ENCODE measurements at regions not wholly inside any gene's neighbourhood (a gene's known extent, or its start where the extent isn't known, plus 50 kb on each side); places are given as distances from the start of the nearest gene placed in this dataset.
A peak's percentile ranks its signal among the peaks of the same experiment; 100 is the strongest.

DNA sequence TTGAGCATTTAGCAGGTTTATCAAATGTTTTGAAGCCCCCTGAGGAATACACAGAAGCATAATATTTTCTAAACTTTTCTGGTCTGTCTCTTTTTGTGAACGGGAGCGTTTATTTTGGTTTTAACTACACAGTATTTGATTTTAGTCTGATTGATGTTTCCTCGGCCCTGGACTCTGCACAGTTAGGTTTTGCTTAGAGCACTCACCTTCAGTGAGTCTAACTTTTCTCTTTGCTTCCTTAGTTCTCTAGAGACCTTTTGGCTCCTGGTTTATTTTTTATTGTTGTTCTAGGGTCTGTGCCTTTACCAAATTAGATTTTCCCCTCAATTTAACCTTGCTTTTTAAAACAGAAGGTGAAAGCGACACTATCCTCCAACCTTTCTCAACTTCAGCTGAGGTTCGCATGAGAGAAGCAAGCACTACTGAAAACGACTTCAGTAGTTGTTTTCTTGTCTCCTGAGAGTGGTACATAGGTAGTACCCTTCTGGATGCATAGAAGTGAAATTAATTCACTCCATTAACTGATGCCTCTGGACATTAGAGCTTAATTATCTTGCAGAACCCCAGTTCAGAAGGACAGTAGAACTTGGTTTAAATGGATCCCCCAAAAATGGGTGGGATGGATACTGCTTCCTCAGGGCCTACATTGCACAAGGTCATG lies 166.7 kb upstream of the ELL2 start:
- no peak for ATAC-seq
- H3K27me3 Mint-ChIP-seq, result peaks cover 15% of the 10 kb centered on the region

DNA sequence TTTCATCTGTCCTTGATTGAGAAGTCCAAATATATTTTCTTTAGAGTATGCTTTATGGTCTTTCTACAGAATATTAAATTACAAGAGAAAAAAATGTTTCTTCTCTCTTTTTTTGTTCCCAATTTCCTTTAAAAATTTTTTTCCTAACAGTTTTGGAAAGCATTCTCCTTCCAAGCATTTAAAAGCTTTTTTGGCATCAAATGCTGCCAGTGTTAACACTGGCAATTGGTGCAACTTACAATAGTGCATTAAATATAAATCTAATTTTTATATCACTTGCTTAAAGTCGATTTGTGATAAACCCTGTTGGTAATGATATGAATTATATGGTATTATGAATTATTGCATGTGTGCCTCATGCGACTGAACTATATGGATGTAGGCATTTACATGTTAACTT lies 165.9 kb upstream of the ELL2 start:
- Mint-ChIP-seq H3K4me3 (no peak overlapping the region), H3K27me3 (peaks cover 15% of the 10 kb centered on the region), H3K27ac (no peak overlapping the region), H3K4me1 (no peaks in the 10 kb centered on the region), H3K9me3 (no peaks in the 10 kb centered on the region), H3K36me3 (ENCODE audit: low read depth) (no peaks in the 10 kb centered on the region)
- no peak for ATAC-seq
- no peak for DNase-seq

More for the DNA sequence above, 166.7 kb upstream of the ELL2 start:
- Mint-ChIP-seq H3K4me1 (no peaks in the 10 kb centered on the region), H3K4me3 (no peak overlapping the region), H3K9me3 (no peaks in the 10 kb centered on the region), H3K27ac (no peak overlapping the region), H3K36me3 (ENCODE audit: low read depth) (no peaks in the 10 kb centered on the region)
- DNase-seq, result no peak

DNA sequence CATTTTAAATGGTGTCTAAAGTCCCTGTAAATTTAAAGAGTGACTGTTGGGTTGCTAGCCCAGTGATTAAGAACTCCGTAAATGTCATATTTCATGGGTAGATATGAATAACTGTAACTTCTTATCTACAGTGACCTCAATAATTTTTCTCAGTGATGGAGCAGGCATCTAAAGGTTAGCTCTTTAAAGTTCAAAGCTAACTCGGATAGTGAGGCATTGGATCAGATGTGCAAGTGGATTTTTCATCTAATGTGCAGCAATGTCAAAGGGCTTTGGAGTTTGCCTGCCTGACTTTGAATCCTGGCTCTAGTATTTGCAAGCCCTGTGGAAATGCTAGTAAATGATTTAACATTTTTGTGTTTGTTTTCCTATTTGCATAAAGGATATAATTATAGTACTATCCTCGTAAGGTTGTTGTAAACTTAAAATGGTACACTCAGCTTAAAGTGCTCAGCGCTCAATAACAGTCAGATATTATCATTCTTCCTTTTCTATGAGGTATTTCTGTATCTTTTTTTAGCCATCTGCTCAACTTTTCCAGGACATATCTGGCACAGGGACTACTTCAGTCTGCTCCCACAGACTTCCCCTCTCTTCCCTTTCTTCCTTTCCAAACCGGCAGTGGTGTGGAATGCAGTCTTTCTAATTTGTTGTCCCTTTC lies 163.7 kb upstream of the ELL2 start:
- no peak for DNase-seq
- ATAC-seq, result no peak

DNA sequence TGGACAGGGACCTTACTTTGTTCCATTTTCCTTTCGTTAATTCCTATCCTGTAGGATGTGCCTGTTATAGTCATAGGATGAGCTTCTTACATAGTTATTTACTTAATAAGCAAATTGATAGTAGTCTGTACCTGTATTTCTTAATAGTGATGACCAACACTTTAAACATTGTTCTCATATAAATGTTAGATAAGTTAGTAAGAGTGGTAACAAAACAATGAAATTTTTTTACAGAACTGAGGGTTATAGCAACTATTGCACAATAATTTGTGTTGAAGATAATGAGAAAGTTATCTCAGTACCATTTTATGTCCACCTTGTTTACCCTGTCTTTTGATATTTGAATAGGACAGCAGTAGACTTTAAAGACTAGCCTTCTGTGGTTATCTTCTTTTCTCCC lies 162.9 kb upstream of the ELL2 start:
- no peak for DNase-seq
- Mint-ChIP-seq H3K36me3 (ENCODE audit: low read depth) (no peaks in the 10 kb centered on the region), H3K27me3 (peaks cover 27% of the 10 kb centered on the region), H3K4me1 (no peaks in the 10 kb centered on the region), H3K27ac (no peak overlapping the region), H3K4me3 (no peak overlapping the region), H3K9me3 (no peaks in the 10 kb centered on the region)
- ATAC-seq, result no peak

More for the DNA sequence above, 163.7 kb upstream of the ELL2 start:
- no peaks in the 10 kb centered on the region for H3K9me3 Mint-ChIP-seq
- no peak overlapping the region for H3K27ac Mint-ChIP-seq
- no peaks in the 10 kb centered on the region for H3K36me3 Mint-ChIP-seq (ENCODE audit: low read depth)
- peaks cover 24% of the 10 kb centered on the region for H3K27me3 Mint-ChIP-seq
- H3K4me3 Mint-ChIP-seq, result no peak overlapping the region
- H3K4me1 Mint-ChIP-seq, result no peaks in the 10 kb centered on the region

DNA sequence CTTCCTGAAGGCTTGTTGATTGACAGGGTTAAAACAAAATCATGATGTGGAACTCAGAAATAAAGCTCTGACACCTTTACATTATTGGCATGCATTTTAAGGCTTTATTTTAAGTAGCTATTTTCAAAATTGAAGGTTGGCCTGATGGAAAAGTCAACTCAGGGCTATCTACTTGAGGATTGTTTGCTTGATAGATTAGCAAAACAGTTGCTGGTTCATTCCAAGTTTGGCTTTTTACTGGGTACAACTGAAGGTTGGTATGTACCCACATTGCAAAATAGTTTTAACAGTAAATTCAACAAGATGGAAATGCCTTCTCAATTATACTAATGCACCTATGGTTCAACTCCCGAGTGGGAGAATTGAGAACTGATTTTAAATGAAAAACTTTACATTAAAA lies 161.8 kb upstream of the ELL2 start:
- H3K9me3 Mint-ChIP-seq, result no peaks in the 10 kb centered on the region
- H3K36me3 Mint-ChIP-seq (ENCODE audit: low read depth), result no peaks in the 10 kb centered on the region
- no peak for ATAC-seq
- H3K4me3 Mint-ChIP-seq, result no peak overlapping the region
- no peak overlapping the region for H3K27ac Mint-ChIP-seq
- DNase-seq, result no peak
- no peaks in the 10 kb centered on the region for H3K4me1 Mint-ChIP-seq
- peaks cover 30% of the 10 kb centered on the region for H3K27me3 Mint-ChIP-seq

DNA sequence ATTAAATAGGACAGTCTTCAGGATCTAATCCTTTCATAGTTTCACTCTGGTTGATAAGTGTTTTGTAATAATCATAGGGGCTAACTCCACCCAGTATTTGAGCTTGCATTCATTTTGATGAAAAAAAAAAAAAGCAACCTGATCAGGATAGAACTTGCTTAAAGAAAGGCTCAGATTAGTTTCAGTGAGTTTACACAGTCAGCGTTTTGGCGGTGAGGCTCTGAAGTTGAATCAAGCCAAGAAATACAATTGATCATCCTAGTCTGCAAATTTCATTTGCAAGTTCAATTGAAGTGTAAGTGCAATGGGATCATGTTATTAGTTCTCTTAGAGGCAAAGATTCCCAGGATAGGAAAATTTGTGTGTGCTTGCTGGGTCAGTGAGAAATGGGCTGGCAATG lies 159.7 kb upstream of the ELL2 start:
- ATAC-seq, result no peak
- Mint-ChIP-seq H3K27me3 (peaks cover 23% of the 10 kb centered on the region), H3K4me1 (no peaks in the 10 kb centered on the region), H3K4me3 (no peak overlapping the region), H3K9me3 (no peaks in the 10 kb centered on the region), H3K27ac (no peak overlapping the region), H3K36me3 (ENCODE audit: low read depth) (no peaks in the 10 kb centered on the region)
- no peak for DNase-seq

DNA sequence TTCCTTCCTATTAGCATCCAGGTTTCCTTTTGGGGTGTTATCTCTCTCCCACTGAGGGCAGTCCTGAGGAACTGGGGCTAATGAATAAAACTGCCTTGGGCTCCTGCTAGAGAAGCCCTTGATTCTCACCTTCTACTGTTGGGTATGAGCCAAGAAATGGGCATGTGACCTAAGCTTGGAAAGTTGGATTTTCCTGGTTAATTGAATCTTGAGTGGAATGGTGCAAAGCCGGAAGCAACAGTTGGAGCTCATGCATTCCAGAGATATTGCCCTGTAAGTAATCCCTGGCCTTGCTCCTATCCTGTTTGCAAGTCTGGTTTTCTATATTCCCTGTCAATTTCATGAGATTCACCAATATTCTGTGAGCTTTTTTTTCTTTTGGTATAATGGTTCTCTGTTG lies 158.5 kb upstream of the ELL2 start:
- DNase-seq (no peak), ATAC-seq (no peak)
- H3K27me3 Mint-ChIP-seq, result peaks cover 15% of the 10 kb centered on the region
- H3K9me3 Mint-ChIP-seq, result no peaks in the 10 kb centered on the region
- H3K4me1 Mint-ChIP-seq, result peaks cover 6% of the 10 kb centered on the region
- H3K36me3 Mint-ChIP-seq (ENCODE audit: low read depth), result no peaks in the 10 kb centered on the region
- no peak overlapping the region for H3K27ac Mint-ChIP-seq
- H3K4me3 Mint-ChIP-seq, result no peak overlapping the region

DNA sequence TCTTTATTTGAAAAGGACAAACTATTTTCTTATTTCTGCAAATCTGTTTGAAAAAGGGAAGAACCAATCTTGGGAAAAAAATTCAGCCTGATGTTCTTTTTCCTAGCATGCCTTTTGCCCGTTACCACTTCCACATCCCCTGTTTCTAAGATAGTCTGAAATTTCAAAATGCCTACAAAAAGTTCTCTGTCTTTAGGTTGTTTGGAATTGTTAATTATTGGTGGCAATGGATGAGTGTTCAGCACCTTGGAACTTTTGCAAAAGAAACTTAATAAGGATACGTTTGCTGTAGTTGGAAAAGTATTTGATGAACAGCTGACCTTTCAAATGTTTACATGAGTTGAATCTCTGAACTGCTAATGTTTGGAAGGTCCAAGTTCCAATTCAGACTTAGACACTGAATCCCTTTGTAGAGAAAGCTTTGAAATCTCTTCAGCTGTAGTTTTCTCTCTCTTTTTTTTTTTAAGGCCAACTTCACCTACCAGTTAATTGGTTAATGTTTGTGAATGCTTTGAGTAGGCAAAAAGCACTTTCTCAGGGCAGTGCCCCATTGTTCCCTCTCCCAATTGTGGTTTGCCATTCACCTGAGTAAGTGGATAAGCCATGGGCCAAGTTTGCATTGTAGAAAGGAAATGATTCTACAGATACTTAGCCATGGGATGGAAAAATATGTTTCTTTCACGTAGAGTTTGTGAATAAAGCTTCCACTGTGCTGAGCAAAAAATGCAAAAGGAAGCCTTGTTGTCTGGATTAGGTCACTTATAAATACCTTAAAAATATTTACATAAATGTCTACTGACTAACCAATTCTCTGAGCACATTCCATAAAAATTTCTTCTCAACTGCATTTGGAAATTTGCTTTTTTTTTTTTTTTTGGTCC lies 156.4 kb upstream of the ELL2 start:
- no peak overlapping the region for H3K4me3 Mint-ChIP-seq
- H3K27ac Mint-ChIP-seq, result no peak overlapping the region
- H3K27me3 Mint-ChIP-seq, result peaks cover 15% of the 10 kb centered on the region

DNA sequence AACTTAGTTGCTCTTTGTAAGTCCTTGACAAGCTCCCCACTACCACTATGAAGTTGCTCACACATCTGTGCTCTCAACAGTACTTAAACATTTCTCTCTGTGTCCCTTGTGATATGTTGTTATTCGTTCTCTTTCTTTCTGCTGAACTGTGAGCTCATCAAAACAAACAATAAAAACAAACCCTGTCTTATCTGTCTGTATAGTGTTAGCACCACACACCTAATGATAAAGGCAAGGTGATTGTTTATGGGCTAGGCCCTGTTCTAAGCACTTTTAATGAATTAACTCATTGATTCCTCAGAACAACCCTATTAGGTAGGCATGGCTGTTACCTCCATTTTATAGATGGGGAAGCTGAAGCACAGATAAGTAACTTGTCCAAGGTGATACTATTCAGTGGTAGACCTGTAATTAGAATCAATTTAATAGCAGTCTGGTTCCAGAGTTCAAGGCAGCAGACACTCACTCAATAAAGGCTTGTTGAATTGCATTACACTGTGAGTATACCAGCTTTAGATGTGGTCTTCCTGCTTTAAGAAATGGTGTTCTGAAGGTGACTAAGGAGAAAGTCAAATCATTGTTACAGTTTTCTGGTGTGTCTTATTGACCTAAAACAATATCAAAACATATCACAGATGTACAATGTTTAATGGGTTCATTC lies 153.6 kb upstream of the ELL2 start:
- ATAC-seq (no peak), DNase-seq (no peak)
- H3K4me3 Mint-ChIP-seq, result no peak overlapping the region
- no peak overlapping the region for H3K27ac Mint-ChIP-seq
- peaks cover 23% of the 10 kb centered on the region for H3K4me1 Mint-ChIP-seq
- peaks cover 6% of the 10 kb centered on the region for H3K27me3 Mint-ChIP-seq
- no peaks in the 10 kb centered on the region for H3K9me3 Mint-ChIP-seq
- no peaks in the 10 kb centered on the region for H3K36me3 Mint-ChIP-seq (ENCODE audit: low read depth)

More for the DNA sequence above, 156.4 kb upstream of the ELL2 start:
- ATAC-seq (no peak), DNase-seq (no peak)
- Mint-ChIP-seq H3K4me1 (peaks cover 21% of the 10 kb centered on the region), H3K9me3 (no peaks in the 10 kb centered on the region), H3K36me3 (ENCODE audit: low read depth) (no peaks in the 10 kb centered on the region)

DNA sequence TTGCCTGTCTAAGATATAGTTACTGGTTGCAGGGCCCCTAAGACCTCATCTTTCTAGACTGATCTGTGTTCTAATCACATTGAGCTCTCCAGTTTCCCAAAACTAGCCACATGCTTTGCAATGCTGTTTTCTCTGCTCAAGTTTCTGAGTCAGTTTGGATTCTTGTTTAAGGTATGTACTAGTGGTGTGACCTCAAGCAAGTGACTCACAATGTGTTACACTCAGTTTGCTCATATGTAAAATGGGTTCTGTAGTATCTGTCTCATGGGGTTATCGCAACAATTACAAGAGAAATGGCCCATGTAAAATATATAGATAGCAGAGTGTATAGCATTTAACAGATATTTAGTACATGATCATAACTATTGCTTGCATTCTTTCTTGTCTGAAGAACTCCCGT lies 153.1 kb upstream of the ELL2 start:
- no peaks in the 10 kb centered on the region for H3K36me3 Mint-ChIP-seq (ENCODE audit: low read depth)
- ATAC-seq (peak; percentile 92), DNase-seq (no peak)
- H3K9me3 Mint-ChIP-seq, result no peaks in the 10 kb centered on the region
- H3K27ac Mint-ChIP-seq, result peak overlapping the region; percentile 50
- no peak overlapping the region for H3K4me3 Mint-ChIP-seq
- peaks cover 23% of the 10 kb centered on the region for H3K4me1 Mint-ChIP-seq
- H3K27me3 Mint-ChIP-seq, result peaks cover 3% of the 10 kb centered on the region

DNA sequence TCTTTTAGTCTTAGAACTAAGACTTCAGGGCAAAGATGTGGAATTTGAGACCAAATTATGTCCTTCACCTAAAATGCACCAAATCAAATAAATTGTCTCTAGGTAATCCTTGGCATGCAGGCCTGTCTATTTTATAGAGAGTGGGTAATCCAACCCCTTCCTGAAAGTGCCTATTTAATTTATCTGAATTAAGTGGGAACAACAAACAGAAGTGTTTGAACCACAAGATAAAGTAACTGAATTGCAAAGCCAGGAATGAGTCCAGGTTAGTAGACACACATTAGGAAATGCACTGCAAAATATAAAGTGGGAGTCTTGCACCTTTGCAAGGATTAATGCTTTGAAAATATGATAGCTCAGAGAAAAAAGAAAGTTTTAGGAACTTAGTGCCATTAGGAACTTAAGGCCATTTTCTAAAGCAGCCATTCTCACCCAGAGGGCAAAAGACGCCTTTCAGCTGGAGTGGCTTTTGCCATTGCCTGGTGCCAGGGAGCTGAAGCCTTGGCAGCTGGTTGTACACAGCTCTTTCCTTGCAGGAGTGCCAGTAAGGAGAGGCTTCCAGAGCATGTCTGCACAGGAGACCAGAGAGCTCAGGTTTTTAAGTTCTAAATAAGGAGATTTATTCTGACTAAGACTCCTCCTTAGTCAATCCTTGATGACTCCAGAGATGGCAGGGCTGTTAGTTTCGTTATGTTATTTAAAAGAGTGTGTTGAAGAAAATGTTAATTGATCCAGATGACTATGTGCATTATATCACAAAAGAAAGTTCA lies 151.7 kb upstream of the ELL2 start:
- H3K4me3 Mint-ChIP-seq, result no peak overlapping the region
- DNase-seq, result no peak
- H3K27ac Mint-ChIP-seq, result no peak overlapping the region
- H3K4me1 Mint-ChIP-seq, result peaks cover 23% of the 10 kb centered on the region
- H3K36me3 Mint-ChIP-seq (ENCODE audit: low read depth), result no peaks in the 10 kb centered on the region
- H3K27me3 Mint-ChIP-seq, result peaks cover 3% of the 10 kb centered on the region
- H3K9me3 Mint-ChIP-seq, result no peaks in the 10 kb centered on the region
- ATAC-seq, result peak; percentile 30

DNA sequence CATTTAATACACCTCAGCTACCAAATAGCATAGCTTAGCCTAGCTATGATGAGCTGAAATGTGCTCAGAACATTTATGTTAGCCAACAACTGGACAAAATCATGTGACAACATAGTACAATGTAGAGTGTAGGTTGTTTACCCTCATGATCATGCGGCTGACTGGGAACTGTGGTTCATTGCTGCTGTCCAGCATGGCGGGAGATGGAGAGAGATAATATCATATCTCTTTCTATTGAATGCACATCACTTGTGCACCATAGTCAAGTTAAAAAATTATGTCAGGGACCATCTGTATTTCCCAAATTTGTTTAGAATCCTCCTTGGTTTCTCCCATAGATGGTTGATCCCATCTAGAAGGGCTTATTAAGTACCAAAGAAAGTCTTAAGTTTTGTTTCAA lies 151.1 kb upstream of the ELL2 start:
- DNase-seq, result no peak
- Mint-ChIP-seq H3K36me3 (ENCODE audit: low read depth) (no peaks in the 10 kb centered on the region), H3K27ac (no peak overlapping the region), H3K4me3 (no peak overlapping the region), H3K4me1 (peaks cover 23% of the 10 kb centered on the region), H3K27me3 (peaks cover 3% of the 10 kb centered on the region), H3K9me3 (no peaks in the 10 kb centered on the region)
- no peak for ATAC-seq

DNA sequence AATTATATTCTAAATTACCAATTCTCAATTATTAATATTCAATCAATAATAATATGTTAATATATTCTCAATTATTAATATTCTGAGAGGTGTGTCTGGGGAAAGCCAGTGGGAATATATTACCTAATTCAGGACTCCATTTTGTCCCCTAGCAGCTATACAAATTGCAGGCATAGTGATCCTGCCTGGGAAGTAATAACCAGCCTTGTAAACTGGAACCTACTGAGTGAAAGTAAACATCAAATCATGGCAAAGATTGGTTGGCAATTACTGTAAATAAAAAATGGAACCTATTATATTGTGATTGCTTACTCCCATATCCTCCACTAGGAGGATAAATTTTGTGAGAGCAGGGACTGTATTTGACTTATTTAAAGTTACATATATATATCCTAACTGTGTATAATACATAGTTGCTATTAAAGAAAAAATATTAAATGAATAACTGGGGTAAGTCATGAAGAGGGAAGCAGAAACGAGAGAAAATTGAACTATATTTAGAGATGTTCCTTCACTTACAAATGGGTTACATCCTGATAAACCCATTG lies 150.5 kb upstream of the ELL2 start:
- no peak for ATAC-seq
- Mint-ChIP-seq H3K27ac (no peak overlapping the region), H3K9me3 (no peaks in the 10 kb centered on the region), H3K4me1 (peaks cover 23% of the 10 kb centered on the region), H3K4me3 (no peak overlapping the region), H3K36me3 (ENCODE audit: low read depth) (no peaks in the 10 kb centered on the region), H3K27me3 (peaks cover 3% of the 10 kb centered on the region)
- DNase-seq, result no peak
